DND-41 (cell line): ENCODE measurements at regions not wholly inside any gene's neighbourhood (a gene's known extent, or its start where the extent isn't known, plus 50 kb on each side); places are given as distances from the start of the nearest gene placed in this dataset.
"Not testable (repeated sequence)": the region's sequence is repeated elsewhere in the genome, so short reads cannot be mapped to it uniquely, and the experiment has no call there.

Source experiments
- CTCF ChIP-seq: IDR thresholded peaks from 2 replicates; pipeline ENCODE4 v1.5.1; 2012; ENCODE audit warnings: borderline replicate concordance, low read length, moderate library complexity, mild to moderate bottlenecking; ENCODE audit not compliant: poor library complexity, severe bottlenecking; ENCODE audit errors: extremely low read depth
- EZH2 ChIP-seq: IDR thresholded peaks from 3 replicates; pipeline ENCODE4 v1.6.1; 2012; ENCODE audit warnings: borderline replicate concordance, low read depth, mild to moderate bottlenecking, moderate library complexity, low read length, inconsistent platforms; ENCODE audit not compliant: severe bottlenecking

- TF ChIP-seq CTCF, EZH2: not testable (repeated sequence)
These were observed 59.3 kb upstream of the KRAS start for GRCh38 chr12:25310071-25310470.
